ENCODE measurements at regions not wholly inside any gene's neighbourhood (a gene's known extent, or its start where the extent isn't known, plus 50 kb on each side); places are given as distances from the start of the nearest gene placed in this dataset.

- TF ChIP-seq ZSCAN30 (CRISPR knock-in tag; IDR thresholded peaks at IDR 0.05) (no peak), SP140L (CRISPR knock-in tag; IDR thresholded peaks at IDR 0.05; ENCODE audit: borderline replicate concordance) (no peak)
These were observed 543.4 kb downstream of the IRS1 start (continued) for GRCh38 chr2:226256237-226256636.

GRCh38 chr2:226251661-226252060 is 548.0 kb downstream of the IRS1 start:
- ChIA-PET POLR2A (no interaction called here), CTCF (ENCODE audit: low intra/inter-chr PET ratio, low total read pairs) (no interaction called here)
- no peaks in the 10 kb centered on the region for H3K27me3 ChIP-seq (ENCODE audit: control insufficient read depth in 1 of 2, insufficient read depth in 2 of 2, low read length in 2 of 2)
- H2AFZ ChIP-seq (ENCODE audit: low read length) = no peak overlapping the region
- 15% methylated on average over 2 of the region's 2 CpGs for WGBS (ENCODE audit: low lambda C conversion rate)
- no peak for ATAC-seq
- in situ Hi-C loops (cut with HindIII; ENCODE audit: extremely low pct_ligation_motif_present, low pct_unique_long_range_greater_than_20kb) = no loop called here
- no peaks in the 10 kb centered on the region for H3K4me1 ChIP-seq (ENCODE audit: insufficient read depth, low read length)
- H3K36me3 ChIP-seq (replicated peaks in 1 of 2; ENCODE audit: control insufficient read depth in 1 of 2, insufficient read depth in 2 of 2, low read length in 2 of 2) = no peaks in the 10 kb centered on the region
- H3K27ac ChIP-seq (ENCODE audit: extremely low read length, insufficient read depth, low read length) = no peak overlapping the region
- no TSS peak for BruUV-seq (replicated peaks)
- intact Hi-C loops (cut with micrococcal nuclease; ENCODE audit: unreplicated experiment) = no loop called here
- H3K9me3 ChIP-seq (ENCODE audit: low read length) = no peaks in the 10 kb centered on the region
- no peaks in the 10 kb centered on the region for H4K20me1 ChIP-seq (ENCODE audit: insufficient read depth, low read length)
- H3K79me2 ChIP-seq (ENCODE audit: insufficient read depth, low read length) = no peaks in the 10 kb centered on the region
- H3K4me2 ChIP-seq (ENCODE audit: low read depth, low read length) = no peak overlapping the region
- H3K9ac ChIP-seq (ENCODE audit: insufficient read depth, low read depth, low read length) = no peak overlapping the region
- no peak for FAIRE-seq
- no peak for DNase-seq (ENCODE audit: low spot score)
- no peak overlapping the region for H3K4me3 ChIP-seq (replicated peaks in 1 of 3; ENCODE audit: insufficient read depth in 1 of 3, low read depth in 2 of 3, low read length in 3 of 3)
- TF ChIP-seq ZNF547 (CRISPR knock-in tag; IDR thresholded peaks at IDR 0.05) = no peak
- TF ChIP-seq RFXAP (CRISPR knock-in tag; IDR thresholded peaks at IDR 0.05; ENCODE audit: borderline replicate concordance) = no peak
- no peak for TF ChIP-seq ZNF431 (CRISPR knock-in tag; IDR thresholded peaks at IDR 0.05; ENCODE audit: borderline replicate concordance, low read depth)
- no peak for TF ChIP-seq SRY (CRISPR knock-in tag; IDR thresholded peaks at IDR 0.05)
- no peak for TF ChIP-seq MYNN (CRISPR knock-in tag; IDR thresholded peaks at IDR 0.05; ENCODE audit: low read depth)
- no peak for TF ChIP-seq REST (IDR thresholded peaks at IDR 0.05; ENCODE audit: borderline replicate concordance in 1 of 2, low read depth in 1 of 2, low read length in 2 of 2)
- TF ChIP-seq ZNF660 (CRISPR knock-in tag; IDR thresholded peaks at IDR 0.05; ENCODE audit: borderline replicate concordance, low read depth) = no peak
- no peak for TF ChIP-seq YEATS4 (CRISPR knock-in tag; IDR thresholded peaks at IDR 0.05; ENCODE audit: borderline replicate concordance)
- TF ChIP-seq ZNF3 (CRISPR knock-in tag; IDR thresholded peaks at IDR 0.05) = no peak
- no peak for TF ChIP-seq EZH2 (conservative IDR thresholded peaks at IDR 0.05; ENCODE audit: low read depth, low read length)
- no peak for TF ChIP-seq ZNF24 (IDR thresholded peaks at IDR 0.05)
- no peak for TF ChIP-seq ZNF230 (CRISPR knock-in tag; IDR thresholded peaks at IDR 0.05)
- TF ChIP-seq ZNF34 (CRISPR knock-in tag; IDR thresholded peaks at IDR 0.05; ENCODE audit: borderline replicate concordance) = no peak
- TF ChIP-seq ZNF432 (CRISPR knock-in tag; IDR thresholded peaks at IDR 0.05; ENCODE audit: borderline replicate concordance) = no peak
- TF ChIP-seq SYNCRIP (IDR thresholded peaks at IDR 0.05; ENCODE audit: insufficient read depth, low read depth, low read length) = no peak
- TF ChIP-seq ZBTB37 (CRISPR knock-in tag; IDR thresholded peaks at IDR 0.05) = no peak
